ENCODE measurements at regions not wholly inside any gene's neighbourhood (a gene's known extent, or its start where the extent isn't known, plus 50 kb on each side); places are given as distances from the start of the nearest gene placed in this dataset.
"Not testable (repeated sequence)": the region's sequence is repeated elsewhere in the genome, so short reads cannot be mapped to it uniquely, and the experiment has no call there.

GRCh38 chr2:208793434-208793833 lies 386.8 kb downstream of the PTH2R start:
- H3K4me3 ChIP-seq (replicated peaks in 1 of 2; ENCODE audit: low read depth in 2 of 2, low read length in 2 of 2) = no peak overlapping the region
- DNase-seq (ENCODE audit: low read depth in 2 of 2) = no peak
- no peak for TF ChIP-seq CTCF (IDR thresholded peaks at IDR 0.05; ENCODE audit: low read depth, low read length)

GRCh38 chr2:208794288-208794975 lies 387.8 kb downstream of the PTH2R start:
- H3K4me3 ChIP-seq (replicated peaks in 1 of 2; ENCODE audit: low read depth in 2 of 2, low read length in 2 of 2) = no peak overlapping the region
- DNase-seq (ENCODE audit: low read depth in 2 of 2) = no peak
- TF ChIP-seq CTCF (IDR thresholded peaks at IDR 0.05; ENCODE audit: low read depth, low read length) = no peak

GRCh38 chr2:208798698-208799097 lies 392.1 kb downstream of the PTH2R start:
- no peak for DNase-seq (ENCODE audit: low read depth in 2 of 2)

GRCh38 chr2:208799397-208799796 lies 392.8 kb downstream of the PTH2R start:
- no peak for DNase-seq (ENCODE audit: low read depth in 2 of 2)
- no peak for TF ChIP-seq CTCF (IDR thresholded peaks at IDR 0.05; ENCODE audit: low read depth, low read length)
- H3K4me3 ChIP-seq (replicated peaks in 1 of 2; ENCODE audit: low read depth in 2 of 2, low read length in 2 of 2) = no peak overlapping the region

More at GRCh38 chr2:208798698-208799097, 392.1 kb downstream of the PTH2R start:
- TF ChIP-seq CTCF (IDR thresholded peaks at IDR 0.05; ENCODE audit: low read depth, low read length) = no peak
- H3K4me3 ChIP-seq (replicated peaks in 1 of 2; ENCODE audit: low read depth in 2 of 2, low read length in 2 of 2) = no peak overlapping the region

- not testable (repeated sequence) for H3K4me3 ChIP-seq (replicated peaks in 1 of 2; ENCODE audit: low read depth in 2 of 2, low read length in 2 of 2); DNase-seq (ENCODE audit: low read depth in 2 of 2)
Measured at GRCh38 chr2:208800887-208801286, 394.3 kb downstream of the PTH2R start.

GRCh38 chr2:208807756-208808155 lies 401.2 kb downstream of the PTH2R start:
- no peak overlapping the region for H3K4me3 ChIP-seq (replicated peaks in 1 of 2; ENCODE audit: low read depth in 2 of 2, low read length in 2 of 2)
- peak in 1 of 2 donors; percentile 57 for DNase-seq (ENCODE audit: low read depth in 2 of 2)
- no peak for TF ChIP-seq CTCF (IDR thresholded peaks at IDR 0.05; ENCODE audit: low read depth, low read length)

- H3K4me3 ChIP-seq (replicated peaks in 1 of 2; ENCODE audit: low read depth in 2 of 2, low read length in 2 of 2); DNase-seq (ENCODE audit: low read depth in 2 of 2): not testable (repeated sequence)
Measured at GRCh38 chr2:208811885-208812284, 405.3 kb downstream of the PTH2R start.

GRCh38 chr2:208819190-208819589 lies 412.6 kb downstream of the PTH2R start:
- no peak overlapping the region for H3K4me3 ChIP-seq (replicated peaks in 1 of 2; ENCODE audit: low read depth in 2 of 2, low read length in 2 of 2)
- no peak for DNase-seq (ENCODE audit: low read depth in 2 of 2)
- no peak for TF ChIP-seq CTCF (IDR thresholded peaks at IDR 0.05; ENCODE audit: low read depth, low read length)
